Fibroblast of skin of right quadriceps (primary cell): ENCODE measurements at regions not wholly inside any gene's neighbourhood (a gene's known extent, or its start where the extent isn't known, plus 50 kb on each side); places are given as distances from the start of the nearest gene placed in this dataset.

ENCODE experiments used
- DNase-seq: peaks from one replicate; pipeline ENCODE4 v3.0.0-alpha.2; 2013

GRCh38 chr1:115203287-115203686, 114.0 kb upstream of the TSPAN2 start:
- DNase-seq: no peak

DNA sequence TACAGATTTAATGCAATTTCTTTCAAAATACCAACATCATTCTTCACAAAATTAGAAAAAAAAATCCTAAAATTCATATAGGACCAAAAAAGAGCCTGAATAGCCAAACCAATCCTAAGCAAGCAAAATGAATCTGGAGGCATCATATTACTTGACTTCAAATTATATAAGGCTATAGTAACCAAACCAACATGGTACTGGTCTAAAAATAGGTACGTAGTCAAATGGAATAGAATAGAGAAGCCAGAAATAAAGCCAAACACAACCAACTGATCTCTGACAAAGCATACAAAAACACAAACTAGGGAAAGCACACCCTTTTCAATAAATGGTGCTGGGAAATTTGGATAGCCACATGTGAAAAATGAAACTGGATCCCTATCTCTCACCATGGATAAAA, 112.3 kb upstream of the TSPAN2 start:
- no peak for DNase-seq

GRCh38 chr1:115199416-115200132, 110.3 kb upstream of the TSPAN2 start:
- peak; percentile 23 for DNase-seq

DNA sequence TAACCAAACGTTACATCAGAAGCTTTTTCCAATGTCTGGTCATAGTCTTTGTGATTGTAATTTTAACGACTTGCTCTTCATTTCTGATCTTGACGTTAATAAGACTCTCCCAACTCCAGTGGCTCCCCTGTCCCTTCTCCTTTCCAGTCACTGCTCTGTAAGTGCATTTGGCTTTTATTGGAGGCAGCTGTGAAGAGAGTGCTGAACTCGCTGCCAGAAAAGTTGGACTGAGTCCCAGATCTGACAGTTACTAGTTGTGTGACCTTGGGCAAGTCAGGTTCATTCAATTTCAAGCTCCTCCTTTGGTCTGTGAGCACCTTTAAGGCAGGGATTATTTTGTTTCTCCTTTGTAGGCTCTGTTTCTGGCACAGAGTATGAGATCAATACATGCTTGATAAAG, 109.6 kb upstream of the TSPAN2 start:
- peak; percentile 71 for DNase-seq

DNA sequence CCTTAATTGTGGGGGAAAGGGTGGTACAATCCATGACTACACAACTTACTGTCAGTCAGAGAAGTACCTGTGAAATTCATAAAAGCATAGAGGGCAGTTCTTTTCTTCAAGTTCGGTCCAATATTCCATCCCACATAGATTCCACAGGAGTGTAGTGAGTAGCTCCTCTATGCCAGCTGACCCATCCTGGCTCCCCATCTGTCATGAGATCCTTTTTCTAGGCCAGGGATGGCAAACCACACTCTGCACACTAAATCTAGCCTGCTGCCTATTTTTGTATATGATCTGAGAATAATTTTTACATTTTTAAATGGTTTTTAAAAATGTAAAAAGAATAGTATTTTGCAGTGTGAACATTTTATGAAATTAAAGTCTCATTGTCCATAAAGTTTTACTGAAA, 107.0 kb upstream of the TSPAN2 start:
- no peak for DNase-seq

DNA sequence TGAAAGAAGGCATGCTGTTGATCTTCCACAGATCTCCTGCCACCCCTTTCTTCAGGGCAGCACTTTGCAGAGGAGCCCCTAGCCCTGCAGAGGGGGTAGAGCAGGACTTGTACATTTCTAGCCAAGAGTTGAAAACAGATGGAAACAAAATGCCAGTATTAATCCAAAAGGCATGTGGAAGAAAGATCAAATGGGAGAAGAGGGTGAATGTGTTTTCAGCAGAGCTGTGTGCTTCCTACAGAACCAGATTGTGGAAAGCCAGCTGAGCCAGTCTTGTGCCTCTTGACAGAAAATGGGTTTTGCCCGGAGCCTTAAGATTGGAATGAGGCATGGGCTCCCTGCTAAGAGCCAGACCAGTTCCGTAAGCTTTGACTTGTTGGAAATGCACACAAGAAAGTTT, 105.2 kb upstream of the TSPAN2 start:
- no peak for DNase-seq

DNA sequence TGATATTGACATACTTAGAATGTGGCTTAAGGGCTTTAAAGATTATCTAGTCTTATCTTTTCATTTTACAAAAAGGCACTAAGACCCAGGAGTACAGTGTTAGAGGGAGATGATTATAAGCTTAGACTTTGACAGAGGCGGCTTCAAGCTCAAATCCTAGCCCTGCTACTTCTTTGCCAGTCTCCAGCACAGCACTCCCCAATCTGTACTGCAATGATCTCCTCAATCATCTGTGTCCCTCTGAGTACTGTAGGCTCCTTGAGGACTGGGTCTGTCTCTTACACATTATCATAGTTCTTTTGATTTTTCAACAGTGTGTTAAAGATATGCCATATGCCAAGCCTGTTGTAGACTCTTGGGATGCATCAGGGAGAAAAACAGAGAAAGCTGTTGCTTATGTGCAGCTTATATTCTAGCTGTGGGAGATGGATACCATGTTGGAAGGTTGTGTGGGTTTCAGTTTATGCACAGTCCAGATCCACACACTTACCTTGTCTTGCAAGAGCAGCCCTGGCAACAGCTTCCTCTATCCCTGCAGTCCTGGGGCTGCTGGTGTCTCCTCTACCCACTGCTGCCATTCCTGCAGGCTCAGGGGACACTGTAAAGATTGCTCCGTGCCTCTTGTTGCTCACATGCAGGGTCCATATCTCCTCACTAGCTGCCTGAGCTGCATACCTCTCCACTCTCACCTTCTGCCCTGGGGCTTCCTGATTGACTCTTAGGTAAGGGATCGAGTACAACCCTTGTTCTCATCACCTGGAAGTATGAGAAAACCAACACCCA, 103.9 kb upstream of the TSPAN2 start:
- DNase-seq: no peak

GRCh38 chr1:115192200-115192767, 103.0 kb upstream of the TSPAN2 start:
- peak; percentile 64 for DNase-seq

- no peak for DNase-seq
Measured at GRCh38 chr1:115191691-115192090, 102.4 kb upstream of the TSPAN2 start.

DNA sequence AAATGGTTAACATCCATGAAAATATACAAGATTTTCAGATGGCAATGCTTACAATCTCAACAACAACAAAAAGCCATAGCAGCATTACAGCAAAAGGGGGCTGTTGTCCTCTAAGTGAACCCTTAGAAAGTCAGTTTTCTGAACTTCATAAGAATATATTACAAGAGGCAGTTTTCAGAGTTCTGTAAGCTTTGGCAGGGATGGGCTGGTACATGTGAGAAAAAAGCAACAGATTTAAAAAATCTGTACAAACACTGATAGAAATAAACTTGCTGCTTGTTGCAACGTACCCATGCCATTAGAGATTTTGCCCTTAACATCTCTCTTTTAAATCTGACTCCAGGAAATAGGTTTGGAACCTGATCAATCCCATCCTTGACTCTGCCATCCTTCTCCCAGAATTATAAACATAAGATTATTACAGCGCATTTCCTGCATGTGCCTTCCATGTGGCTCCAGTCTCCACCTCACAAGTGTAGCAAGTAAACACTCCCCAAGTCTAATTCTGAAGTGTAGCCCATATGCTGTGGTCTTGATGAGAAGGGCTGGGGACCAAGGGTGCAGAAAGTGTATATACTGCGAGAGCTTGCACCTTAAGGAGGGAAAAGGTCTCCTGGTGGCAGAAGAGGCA, 101.4 kb upstream of the TSPAN2 start:
- DNase-seq: peak; percentile 47

- peak; percentile 98 for DNase-seq
Measured at GRCh38 chr1:115189814-115190539, 100.7 kb upstream of the TSPAN2 start.

DNA sequence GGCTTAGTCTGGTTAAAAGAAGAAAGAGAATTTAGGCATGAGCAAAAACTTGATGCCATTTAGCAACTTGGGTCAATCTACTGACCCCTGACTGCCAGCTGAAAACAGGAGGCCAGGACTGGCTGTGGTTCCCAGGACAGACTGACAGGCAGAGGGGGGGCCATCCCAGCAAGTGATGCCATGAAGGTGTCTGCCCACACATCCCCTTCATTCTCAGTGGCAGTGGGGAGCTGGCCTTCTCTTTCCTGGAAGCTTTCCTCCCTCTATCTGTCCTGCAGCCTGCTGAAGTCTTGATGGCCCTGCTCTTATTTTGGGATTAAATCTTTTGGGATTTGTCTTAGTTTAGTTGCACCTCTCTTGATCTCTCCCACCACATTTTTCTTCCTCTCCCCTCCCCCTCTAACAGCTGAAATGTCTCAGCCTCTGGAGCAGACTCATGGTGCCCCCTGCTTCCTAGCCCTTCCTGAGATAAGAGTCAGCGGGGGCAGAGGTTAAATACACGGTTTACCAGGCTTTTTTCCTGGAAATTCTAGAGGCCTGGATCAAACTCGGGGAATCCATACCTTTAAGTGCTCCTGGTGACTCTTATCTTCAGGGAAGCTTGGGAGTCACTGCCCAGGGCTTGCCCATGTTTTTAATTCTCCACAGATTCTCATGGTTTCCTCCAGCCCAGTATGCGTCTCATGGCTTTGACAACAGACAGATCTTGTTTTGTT, 99.5 kb upstream of the TSPAN2 start:
- no peak for DNase-seq

DNA sequence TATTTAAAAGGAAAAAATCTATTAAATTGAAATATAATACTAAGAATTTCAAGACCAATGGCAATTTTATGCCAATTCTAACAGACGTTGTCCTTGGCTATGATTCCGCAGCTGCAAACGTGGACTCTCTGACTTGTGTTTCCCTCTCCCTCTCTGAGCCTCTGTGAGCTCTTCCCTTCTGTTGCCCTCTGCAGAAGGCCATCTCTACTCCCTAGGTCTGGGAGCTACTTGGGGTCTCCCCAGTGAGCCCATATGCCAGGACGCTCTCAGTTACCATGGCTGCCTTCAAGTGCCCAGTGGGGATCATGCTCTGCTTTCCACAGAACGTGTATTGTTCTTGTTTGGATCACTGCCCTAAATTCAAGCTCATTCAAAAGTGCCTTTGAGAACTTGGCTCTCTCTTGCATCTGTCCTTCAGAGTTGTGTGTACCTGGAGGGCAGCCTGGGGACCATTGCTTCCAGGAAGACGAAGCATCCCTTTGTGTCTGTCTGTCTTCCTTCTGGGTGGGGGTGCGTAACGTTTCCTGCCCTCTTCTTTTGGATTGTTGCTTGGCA, 97.5 kb upstream of the TSPAN2 start:
- no peak for DNase-seq

DNA sequence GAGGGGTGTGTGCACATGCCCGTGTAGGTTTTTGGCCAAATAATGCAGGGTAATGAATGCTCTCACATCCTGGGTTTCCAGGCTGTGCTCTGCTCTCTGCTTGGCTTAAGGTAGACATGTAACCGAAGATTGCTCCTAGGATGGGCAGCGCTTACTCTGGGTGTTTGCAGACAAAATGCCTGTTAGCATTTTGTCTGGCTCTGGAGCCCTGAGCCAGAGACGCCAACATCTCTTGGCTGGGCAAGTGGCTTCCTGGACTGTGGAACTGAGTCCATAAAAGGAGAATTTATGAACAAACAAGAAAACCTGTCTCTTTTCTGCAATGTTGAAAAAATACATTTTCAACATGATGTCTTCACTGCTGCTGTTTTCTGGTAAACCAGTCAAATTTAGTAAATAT, 96.0 kb upstream of the TSPAN2 start:
- DNase-seq: no peak

DNA sequence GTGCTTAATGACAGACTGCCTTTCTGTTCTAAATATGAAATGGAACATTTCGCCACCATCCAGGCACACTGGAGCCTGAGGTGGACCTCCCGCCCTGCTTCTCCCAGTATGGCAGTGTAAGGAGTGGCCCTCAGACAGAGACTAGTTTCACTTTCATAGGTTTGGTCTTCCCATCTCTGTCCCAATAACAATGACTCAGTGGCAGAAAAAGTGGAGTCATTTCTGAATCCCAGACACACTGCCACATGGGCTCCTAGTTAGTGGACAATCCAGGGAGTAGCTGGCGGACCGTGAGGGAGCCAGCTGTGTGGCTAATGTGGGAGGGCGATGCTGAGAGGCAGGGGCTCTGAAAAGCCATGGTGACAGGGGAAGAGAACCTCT, 95.6 kb upstream of the TSPAN2 start:
- peak; percentile 63 for DNase-seq

DNA sequence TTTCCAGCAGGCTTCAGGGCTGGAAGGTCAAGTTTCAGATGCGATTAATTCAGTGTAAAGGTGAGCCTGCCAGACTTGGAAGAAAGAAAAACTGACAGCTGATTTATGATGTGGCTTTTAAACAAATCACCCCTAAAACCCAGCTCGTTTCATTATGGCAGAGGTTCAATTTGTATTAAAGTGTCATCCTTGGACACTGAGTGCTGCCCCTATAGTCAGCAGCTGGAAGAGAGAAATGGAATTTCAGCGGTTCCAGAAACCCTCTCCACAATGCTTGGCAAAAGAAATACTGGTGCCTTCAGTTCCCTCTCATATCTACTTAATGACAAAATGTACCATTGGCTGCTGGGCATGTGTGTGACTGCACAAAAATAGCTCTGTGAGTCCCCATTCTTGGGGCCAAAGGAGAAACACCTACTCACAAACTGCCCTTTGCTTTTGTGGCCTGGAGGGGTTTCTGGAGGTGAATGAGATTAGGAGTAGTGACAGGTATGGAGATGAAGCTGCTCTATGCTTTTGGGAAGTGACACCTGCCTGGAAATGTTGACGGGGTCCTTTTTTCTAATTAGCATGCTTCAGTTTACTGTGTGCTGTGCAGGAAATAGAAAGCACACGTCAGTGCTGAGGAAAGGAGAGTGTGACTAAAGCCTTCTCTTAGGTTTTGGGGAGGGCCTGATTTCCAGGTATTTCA, 95.1 kb upstream of the TSPAN2 start:
- no peak for DNase-seq

- no peak for DNase-seq
Measured at GRCh38 chr1:115183721-115184259, 94.5 kb upstream of the TSPAN2 start.

DNA sequence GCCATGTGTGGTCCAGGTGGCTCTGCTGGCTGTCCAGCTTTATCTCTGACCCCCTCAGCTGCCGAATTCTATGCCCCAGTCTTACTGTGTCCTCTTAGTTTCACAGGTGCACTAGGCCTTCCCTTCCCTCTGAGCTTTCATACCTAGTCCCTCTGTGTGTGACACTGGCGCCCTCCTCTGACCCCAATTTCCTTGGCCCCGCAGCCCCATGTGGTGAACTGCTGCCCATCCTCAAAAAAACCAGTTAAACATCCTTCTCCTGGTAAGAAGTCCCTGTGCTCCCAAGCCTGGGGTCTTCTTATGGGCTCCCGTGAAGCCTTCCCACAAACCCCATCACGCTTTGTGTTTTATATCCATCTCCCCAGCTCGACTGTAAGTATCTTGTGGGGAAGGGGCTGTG, 93.9 kb upstream of the TSPAN2 start:
- DNase-seq: no peak

GRCh38 chr1:115182012-115182715, 92.9 kb upstream of the TSPAN2 start:
- DNase-seq: no peak

DNA sequence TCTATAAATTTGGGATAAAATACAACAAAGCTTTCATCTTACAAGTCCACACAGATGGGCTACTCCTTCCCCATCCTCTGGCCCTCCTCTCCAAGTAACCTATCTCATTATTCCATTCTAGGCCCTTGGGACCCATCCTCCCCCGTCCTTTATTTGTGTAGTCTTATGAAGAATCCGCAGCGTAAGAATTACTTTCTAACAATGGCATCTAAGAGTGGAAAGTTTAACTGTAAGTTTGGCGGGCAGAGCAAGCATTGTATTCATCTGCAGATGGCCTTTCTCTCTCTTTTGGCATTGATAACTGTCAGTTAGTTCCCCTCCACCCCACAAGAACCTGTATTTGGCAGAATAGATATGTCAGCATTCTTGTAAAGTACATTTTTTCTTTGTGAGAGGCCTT, 91.9 kb upstream of the TSPAN2 start:
- DNase-seq: no peak
